Sigmoid colon (tissue), 4 donors: ENCODE measurements at regions not wholly inside any gene's neighbourhood (a gene's known extent, or its start where the extent isn't known, plus 50 kb on each side); places are given as distances from the start of the nearest gene placed in this dataset.

Source experiments
- EP300 ChIP-seq, 4 donors: sonication (generic); formaldehyde crosslinking; IDR thresholded peaks; one replicate each; pipeline ENCODE4 v1.6.1; 2017; ENCODE audit warnings: antibody characterized with exemption in 4 of 4
- POLR2A ChIP-seq, 2 donors: fragments of 450-650 bp; IDR thresholded peaks; one replicate each; pipeline ENCODE4 v1.6.1; 2016; ENCODE audit warnings: antibody characterized with exemption in 2 of 2, mild to moderate bottlenecking in 2 of 2, moderate library complexity in 2 of 2
- POLR2AphosphoS5 ChIP-seq, 4 donors: sonication (generic); formaldehyde crosslinking; IDR thresholded peaks; one replicate each; pipeline ENCODE4 v1.6.1; 2017; ENCODE audit warnings: antibody characterized with exemption in 4 of 4
- TF ChIP-seq, protein P1 (sequence below), 4 experiments: fragments of 450-650 bp in 3 of 4; fragments of 200-600 bp in 1 of 4; IDR thresholded peaks; one replicate each; pipeline ENCODE4 v1.5.1; 2016 to 2019; ENCODE audit warnings: antibody characterized with exemption in 4 of 4, mild to moderate bottlenecking in 3 of 4, moderate library complexity in 2 of 4

DNA sequence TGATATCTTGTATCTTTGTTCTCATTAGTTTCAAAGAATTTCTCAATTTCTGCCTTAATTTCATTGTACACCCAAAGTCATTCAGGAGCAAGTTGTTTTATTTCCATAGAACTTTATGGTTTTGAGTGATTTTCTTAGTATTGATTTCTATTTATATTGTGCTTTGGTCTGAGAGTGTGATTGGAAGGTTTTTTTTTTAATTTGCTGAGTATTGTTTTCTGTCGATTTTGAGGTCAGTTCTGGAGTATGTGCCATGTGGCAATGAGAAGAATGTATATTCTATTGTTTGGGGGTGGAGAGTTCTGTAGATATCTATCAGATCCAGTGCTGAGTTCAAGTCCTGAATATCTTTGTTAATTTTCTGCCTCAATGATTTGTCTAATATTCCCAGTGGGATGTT is 138.4 kb downstream of the MOBP start:
- TF ChIP-seq, protein P1, sequence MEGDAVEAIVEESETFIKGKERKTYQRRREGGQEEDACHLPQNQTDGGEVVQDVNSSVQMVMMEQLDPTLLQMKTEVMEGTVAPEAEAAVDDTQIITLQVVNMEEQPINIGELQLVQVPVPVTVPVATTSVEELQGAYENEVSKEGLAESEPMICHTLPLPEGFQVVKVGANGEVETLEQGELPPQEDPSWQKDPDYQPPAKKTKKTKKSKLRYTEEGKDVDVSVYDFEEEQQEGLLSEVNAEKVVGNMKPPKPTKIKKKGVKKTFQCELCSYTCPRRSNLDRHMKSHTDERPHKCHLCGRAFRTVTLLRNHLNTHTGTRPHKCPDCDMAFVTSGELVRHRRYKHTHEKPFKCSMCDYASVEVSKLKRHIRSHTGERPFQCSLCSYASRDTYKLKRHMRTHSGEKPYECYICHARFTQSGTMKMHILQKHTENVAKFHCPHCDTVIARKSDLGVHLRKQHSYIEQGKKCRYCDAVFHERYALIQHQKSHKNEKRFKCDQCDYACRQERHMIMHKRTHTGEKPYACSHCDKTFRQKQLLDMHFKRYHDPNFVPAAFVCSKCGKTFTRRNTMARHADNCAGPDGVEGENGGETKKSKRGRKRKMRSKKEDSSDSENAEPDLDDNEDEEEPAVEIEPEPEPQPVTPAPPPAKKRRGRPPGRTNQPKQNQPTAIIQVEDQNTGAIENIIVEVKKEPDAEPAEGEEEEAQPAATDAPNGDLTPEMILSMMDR (IDR thresholded peaks at IDR 0.05): no peak
- TF ChIP-seq POLR2AphosphoS5 (IDR thresholded peaks at IDR 0.05) (no peak), EP300 (IDR thresholded peaks at IDR 0.05) (no peak), POLR2A (IDR thresholded peaks at IDR 0.05) (no peak)
